ENCODE measurements at regions not wholly inside any gene's neighbourhood (a gene's known extent, or its start where the extent isn't known, plus 50 kb on each side); places are given as distances from the start of the nearest gene placed in this dataset.

- no peak for FAIRE-seq
- H3K27me3 ChIP-seq (ENCODE audit: control insufficient read depth, insufficient read depth, low read length) = no peaks in the 10 kb centered on the region
- H3K4me3 ChIP-seq (ENCODE audit: low read length in 3 of 3) = no peak overlapping the region
- H3K9ac ChIP-seq (ENCODE audit: low read length in 3 of 3) = no peak overlapping the region
- H3K36me3 ChIP-seq (ENCODE audit: control insufficient read depth in 2 of 3, insufficient read depth in 3 of 3, low read length in 3 of 3) = no peaks in the 10 kb centered on the region
- H3K4me1 ChIP-seq (ENCODE audit: control insufficient read depth in 2 of 3, insufficient read depth in 2 of 3, low read depth in 1 of 3, low read length in 3 of 3) = no peaks in the 10 kb centered on the region
- no peak for DNase-seq
- no peaks in the 10 kb centered on the region for H3K9me3 ChIP-seq (ENCODE audit: control insufficient read depth in 2 of 3, insufficient read depth in 1 of 3, low read length in 3 of 3)
- intact Hi-C loops (cut with DNase I) = no loop called here
- TF ChIP-seq CTCF (IDR thresholded peaks at IDR 0.05; ENCODE audit: borderline replicate concordance, extremely low read depth, insufficient read depth) = no peak
- H3K27ac ChIP-seq (ENCODE audit: low read depth in 2 of 2, low read length in 2 of 2) = no peak overlapping the region
Measured at GRCh38 chr5:62005551-62005950, 300.5 kb upstream of the KIF2A start.

GRCh38 chr5:62007457-62007856 is 298.5 kb upstream of the KIF2A start:
- no peak overlapping the region for H3K9ac ChIP-seq (ENCODE audit: low read length in 3 of 3)
- H3K27me3 ChIP-seq (ENCODE audit: control insufficient read depth, insufficient read depth, low read length) = no peaks in the 10 kb centered on the region
- no peak overlapping the region for H3K4me3 ChIP-seq (ENCODE audit: low read length in 3 of 3)
- no peak overlapping the region for H3K27ac ChIP-seq (ENCODE audit: low read depth in 2 of 2, low read length in 2 of 2)
- FAIRE-seq (no peak), DNase-seq (no peak)
- H3K9me3 ChIP-seq (ENCODE audit: control insufficient read depth in 2 of 3, insufficient read depth in 1 of 3, low read length in 3 of 3) = no peaks in the 10 kb centered on the region
- intact Hi-C loops (cut with DNase I) = no loop called here
- H3K36me3 ChIP-seq (ENCODE audit: control insufficient read depth in 2 of 3, insufficient read depth in 3 of 3, low read length in 3 of 3) = no peaks in the 10 kb centered on the region
- TF ChIP-seq CTCF (IDR thresholded peaks at IDR 0.05; ENCODE audit: borderline replicate concordance, extremely low read depth, insufficient read depth) = no peak
- no peaks in the 10 kb centered on the region for H3K4me1 ChIP-seq (ENCODE audit: control insufficient read depth in 2 of 3, insufficient read depth in 2 of 3, low read depth in 1 of 3, low read length in 3 of 3)

GRCh38 chr5:62011089-62011664 is 294.8 kb upstream of the KIF2A start:
- Histone ChIP-seq H3K27me3 (ENCODE audit: control insufficient read depth, insufficient read depth, low read length) (no peaks in the 10 kb centered on the region), H3K27ac (ENCODE audit: low read depth in 2 of 2, low read length in 2 of 2) (no peak overlapping the region), H3K9me3 (ENCODE audit: control insufficient read depth in 2 of 3, insufficient read depth in 1 of 3, low read length in 3 of 3) (no peaks in the 10 kb centered on the region), H3K36me3 (ENCODE audit: control insufficient read depth in 2 of 3, insufficient read depth in 3 of 3, low read length in 3 of 3) (no peaks in the 10 kb centered on the region), H3K4me3 (ENCODE audit: low read length in 3 of 3) (no peak overlapping the region), H3K9ac (ENCODE audit: low read length in 3 of 3) (no peak overlapping the region), H3K4me1 (ENCODE audit: control insufficient read depth in 2 of 3, insufficient read depth in 2 of 3, low read depth in 1 of 3, low read length in 3 of 3) (no peaks in the 10 kb centered on the region)
- intact Hi-C loops (cut with DNase I) = no loop called here
- FAIRE-seq = no peak
- TF ChIP-seq CTCF (IDR thresholded peaks at IDR 0.05; ENCODE audit: borderline replicate concordance, extremely low read depth, insufficient read depth) = no peak
- no peak for DNase-seq

GRCh38 chr5:62017092-62017491 is 288.9 kb upstream of the KIF2A start:
- Histone ChIP-seq H3K27me3 (ENCODE audit: control insufficient read depth, insufficient read depth, low read length) (no peaks in the 10 kb centered on the region), H3K4me1 (ENCODE audit: control insufficient read depth in 2 of 3, insufficient read depth in 2 of 3, low read depth in 1 of 3, low read length in 3 of 3) (no peaks in the 10 kb centered on the region), H3K36me3 (ENCODE audit: control insufficient read depth in 2 of 3, insufficient read depth in 3 of 3, low read length in 3 of 3) (no peaks in the 10 kb centered on the region), H3K4me3 (ENCODE audit: low read length in 3 of 3) (no peak overlapping the region), H3K9me3 (ENCODE audit: control insufficient read depth in 2 of 3, insufficient read depth in 1 of 3, low read length in 3 of 3) (no peaks in the 10 kb centered on the region), H3K9ac (ENCODE audit: low read length in 3 of 3) (no peak overlapping the region), H3K27ac (ENCODE audit: low read depth in 2 of 2, low read length in 2 of 2) (no peak overlapping the region)
- no peak for FAIRE-seq
- intact Hi-C loops (cut with DNase I) = no loop called here
- peak in 1 of 5 donors; percentile 13 for DNase-seq
- TF ChIP-seq CTCF (IDR thresholded peaks at IDR 0.05; ENCODE audit: borderline replicate concordance, extremely low read depth, insufficient read depth) = no peak

Data from kidney (tissue), 13 donors.